HG03060 (cell line): ENCODE measurements at regions not wholly inside any gene's neighbourhood (a gene's known extent, or its start where the extent isn't known, plus 50 kb on each side); places are given as distances from the start of the nearest gene placed in this dataset.

Experiments
- ATAC-seq: cut with Tn5 transposase; IDR thresholded peaks from one replicate; pipeline ENCODE4 v1.9.1; 2021; ENCODE audit warnings: low read depth, moderate number of reproducible peaks; ENCODE audit not compliant: unreplicated experiment

GRCh38 chr22:47448231-47449223, 686.1 kb downstream of the TBC1D22A start:
- ATAC-seq, result no peak

DNA sequence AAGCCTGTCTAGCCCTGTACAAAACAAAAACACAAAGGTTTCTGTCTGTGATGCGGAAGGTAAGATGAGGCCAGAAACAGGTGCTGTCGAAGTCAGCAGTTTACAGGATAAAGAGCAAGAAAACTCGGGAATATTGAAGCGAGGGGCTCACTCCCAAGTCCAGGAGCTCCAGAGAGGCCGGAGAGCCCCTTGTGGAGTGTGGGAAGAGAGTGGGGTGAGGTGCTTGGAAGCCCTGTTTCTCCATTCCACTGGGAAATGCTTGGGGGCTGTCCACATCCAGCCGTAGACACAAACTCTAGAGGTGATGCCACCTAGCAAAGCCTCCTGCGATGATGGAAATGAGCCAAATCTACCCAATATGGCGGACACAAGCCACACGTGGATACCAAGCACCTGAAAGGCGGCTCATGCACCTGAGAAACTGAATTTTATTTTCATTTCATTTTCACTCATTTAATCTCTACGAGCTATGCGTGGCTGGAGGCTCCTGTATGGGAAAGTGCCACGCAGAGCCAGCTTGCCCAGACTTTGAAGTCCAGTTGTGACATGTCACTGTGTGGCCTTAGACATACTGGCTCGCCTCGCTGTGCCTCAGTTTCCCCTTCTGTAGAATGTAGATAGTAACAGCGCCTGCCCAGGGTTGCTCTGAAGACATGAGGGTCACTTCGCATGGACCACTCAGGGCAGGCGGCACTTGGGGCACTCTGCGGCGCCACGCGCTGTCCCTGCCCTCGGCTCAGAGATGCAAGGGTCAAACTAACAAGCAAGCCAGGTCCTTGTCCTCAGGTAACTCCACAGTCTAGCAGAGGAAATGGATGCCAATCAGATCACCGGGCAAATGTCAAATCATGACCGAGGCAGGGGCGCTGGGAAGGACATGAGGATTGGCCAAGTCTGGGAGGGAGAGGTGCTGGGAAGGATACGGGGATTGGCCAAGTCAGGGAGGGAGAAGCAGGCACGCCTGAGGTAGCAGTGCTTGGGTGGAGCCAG, 684.7 kb downstream of the TBC1D22A start:
- no peak for ATAC-seq

DNA sequence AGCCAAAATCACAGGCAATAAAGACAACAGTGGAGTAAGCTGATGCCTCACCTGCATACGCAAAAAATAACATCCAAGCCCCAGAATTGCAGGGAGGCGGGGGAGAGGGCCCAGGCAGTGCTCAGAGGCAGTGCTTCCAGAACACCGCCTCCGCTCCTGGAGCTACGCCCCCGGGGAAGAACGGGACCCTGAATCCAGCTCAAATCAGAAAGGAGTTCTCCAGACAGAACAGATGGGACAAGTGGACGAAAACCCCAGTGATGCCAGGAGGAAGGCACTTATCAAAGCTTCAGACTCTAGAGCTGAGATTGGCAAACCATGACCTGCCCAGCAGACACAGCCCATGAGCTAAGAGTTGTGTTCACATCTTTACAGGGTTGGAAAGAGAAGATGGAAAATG, 683.9 kb downstream of the TBC1D22A start:
- ATAC-seq, result no peak

DNA sequence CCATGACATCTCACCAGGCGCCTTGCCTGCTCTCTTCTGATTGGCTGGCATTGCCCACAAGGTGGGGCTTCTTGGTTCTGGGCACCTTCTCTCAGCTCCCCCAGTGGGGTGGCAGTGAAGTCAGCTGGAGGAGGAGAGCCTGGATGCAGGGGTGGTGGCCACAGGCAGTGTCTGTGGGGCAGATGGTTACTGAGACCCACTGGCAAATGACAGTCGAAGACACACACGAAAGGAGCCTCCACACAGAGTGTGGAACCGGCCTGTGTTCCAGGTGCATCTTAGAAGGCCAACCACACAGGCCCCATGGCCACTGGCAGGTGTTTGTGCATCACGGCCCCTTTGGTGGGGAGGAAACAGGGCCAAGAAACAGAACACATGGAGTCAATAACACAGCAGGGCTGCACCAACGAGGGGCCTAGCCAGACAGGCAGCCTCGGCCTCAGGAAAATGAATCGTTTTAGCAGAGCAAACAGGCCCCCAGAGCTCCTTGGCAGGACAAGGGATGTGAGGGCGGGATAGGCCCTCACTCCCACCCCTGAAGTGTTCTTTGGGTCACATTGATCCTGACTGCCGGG, 683.4 kb downstream of the TBC1D22A start:
- ATAC-seq, result no peak

DNA sequence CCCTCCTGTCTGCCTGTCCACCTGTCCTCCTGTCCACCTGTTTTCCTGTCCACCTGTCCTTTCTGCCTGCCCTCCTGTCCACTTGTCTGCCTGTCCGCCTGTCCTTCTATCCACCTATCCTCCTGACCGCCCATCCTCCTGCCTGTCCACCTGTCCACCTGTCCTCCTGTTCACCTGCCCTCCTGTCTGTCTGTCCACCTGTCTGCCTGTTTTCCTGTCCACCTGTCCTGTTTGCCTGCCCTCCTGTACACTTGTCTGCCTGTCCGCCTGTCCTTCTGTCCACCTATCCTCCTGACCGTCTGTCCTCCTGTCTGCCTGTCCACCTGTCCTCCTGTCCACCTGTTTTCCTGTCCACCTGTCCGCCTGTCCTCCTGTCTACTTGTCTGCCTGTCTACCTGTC, 682.8 kb downstream of the TBC1D22A start:
- ATAC-seq, result no peak

DNA sequence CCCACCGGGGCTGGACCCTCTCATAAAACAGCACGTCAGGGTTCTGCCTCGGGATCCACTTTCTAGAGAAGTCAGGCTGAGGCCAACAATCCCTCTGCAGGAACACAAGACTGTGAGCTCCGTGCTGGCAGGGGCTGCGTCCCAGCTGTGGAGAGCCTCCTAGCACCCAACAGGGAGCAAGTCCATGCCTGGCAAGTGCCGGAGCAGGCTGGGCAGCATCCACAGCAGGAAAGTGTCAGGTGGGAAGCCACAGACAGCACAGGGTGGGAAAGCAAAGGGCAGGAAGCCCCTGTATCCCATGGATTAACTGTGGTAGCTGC, 682.3 kb downstream of the TBC1D22A start:
- ATAC-seq, result no peak

- no peak for ATAC-seq
These were observed 681.6 kb downstream of the TBC1D22A start for GRCh38 chr22:47443836-47444745.

- ATAC-seq, result no peak
These were observed 680.4 kb downstream of the TBC1D22A start for GRCh38 chr22:47442821-47443220.

DNA sequence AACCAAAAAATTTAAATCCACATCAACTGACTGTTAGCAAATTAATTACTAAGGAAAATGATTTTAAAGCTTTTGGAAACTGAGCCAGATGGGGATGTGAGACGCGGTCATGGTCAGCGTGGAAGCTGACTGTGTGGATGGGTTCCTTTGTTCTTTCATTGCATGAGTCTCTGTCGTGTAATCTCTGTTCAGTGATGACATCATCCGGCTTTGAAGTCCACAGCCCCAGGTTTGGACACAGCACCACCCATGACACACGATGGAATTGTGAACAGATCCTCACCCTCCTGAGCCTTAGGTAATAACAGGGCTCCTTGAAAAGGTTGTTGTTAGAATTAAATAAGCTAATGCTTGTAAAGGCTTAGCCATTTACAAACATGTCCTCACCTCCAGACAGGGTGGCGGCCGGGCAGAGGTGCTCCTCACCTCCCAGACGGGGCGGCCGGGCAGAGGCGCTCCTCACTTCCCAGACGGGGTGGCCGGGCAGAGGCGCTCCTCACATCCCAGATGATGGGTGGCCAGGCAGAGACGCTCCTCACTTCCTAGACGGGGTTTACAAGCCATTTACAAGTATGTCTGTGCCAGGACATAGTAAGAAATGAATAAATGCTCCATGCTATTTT, 677.3 kb downstream of the TBC1D22A start:
- ATAC-seq, result no peak

- no peak for ATAC-seq
These were observed 675.2 kb downstream of the TBC1D22A start for GRCh38 chr22:47437636-47438035.

DNA sequence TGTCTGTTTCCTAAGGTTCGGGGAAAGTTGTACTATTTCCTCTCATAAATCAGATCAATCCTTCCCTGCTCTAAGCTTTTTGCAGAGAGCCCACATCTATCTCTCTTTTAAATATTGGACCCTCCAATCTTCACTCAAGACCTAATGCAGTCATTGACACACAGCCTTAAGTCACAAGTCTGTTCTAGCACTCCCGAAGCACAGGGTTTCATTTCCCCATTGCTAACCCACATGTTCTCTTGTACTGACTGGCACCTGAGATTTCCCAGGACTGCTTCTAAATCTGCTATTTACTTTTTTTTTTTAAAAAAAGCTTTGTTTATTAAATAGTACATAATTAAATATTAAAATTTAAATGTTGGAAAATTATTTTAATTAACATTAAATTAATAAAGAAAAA, 674.7 kb downstream of the TBC1D22A start:
- ATAC-seq, result no peak

GRCh38 chr22:47435826-47436225, 673.4 kb downstream of the TBC1D22A start:
- no peak for ATAC-seq

- ATAC-seq, result no peak
These were observed 672.7 kb downstream of the TBC1D22A start for GRCh38 chr22:47435204-47435487.

DNA sequence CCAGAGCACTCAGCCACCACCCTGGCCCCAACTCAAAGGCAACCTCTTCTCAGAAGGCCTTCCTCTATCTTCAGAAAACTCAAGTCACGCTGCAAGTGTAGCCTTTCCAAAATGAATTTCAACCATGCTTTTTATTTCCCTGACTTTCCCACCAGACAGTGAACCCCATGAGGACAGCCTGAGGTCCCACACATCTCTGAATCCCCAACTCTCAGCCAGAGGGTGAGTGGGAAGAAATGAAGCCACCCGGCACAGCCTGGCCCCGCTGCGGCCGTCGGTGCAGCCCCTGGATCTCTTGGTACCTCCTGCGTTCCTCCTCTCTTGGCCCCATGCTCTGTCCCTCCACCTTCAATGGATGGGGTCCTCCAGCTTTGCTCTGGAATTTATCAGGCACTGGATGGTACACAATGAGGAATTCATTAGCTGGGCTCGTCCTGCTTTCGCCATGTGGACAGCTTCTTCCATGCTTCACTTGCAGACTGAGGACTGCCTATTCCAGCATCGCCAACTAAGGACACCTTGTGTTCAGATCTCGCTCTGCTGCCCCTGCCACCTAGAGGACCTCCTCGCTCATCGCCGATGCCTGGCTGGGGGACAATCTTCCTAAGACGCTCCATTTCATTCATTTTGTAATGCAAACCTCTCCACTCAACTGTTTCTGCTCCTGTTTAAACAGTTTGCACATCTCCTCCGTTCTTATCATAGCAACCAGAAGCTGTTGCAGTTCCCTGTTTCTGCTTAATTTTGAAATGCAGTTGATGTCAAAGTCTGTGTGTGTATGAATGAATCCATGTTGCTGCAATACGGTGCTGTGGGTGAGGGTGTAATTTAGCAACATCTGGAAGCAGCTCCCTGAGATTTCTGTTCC, 672.1 kb downstream of the TBC1D22A start:
- no peak for ATAC-seq

- ATAC-seq, result no peak
These were observed 671.2 kb downstream of the TBC1D22A start for GRCh38 chr22:47433627-47434026.

DNA sequence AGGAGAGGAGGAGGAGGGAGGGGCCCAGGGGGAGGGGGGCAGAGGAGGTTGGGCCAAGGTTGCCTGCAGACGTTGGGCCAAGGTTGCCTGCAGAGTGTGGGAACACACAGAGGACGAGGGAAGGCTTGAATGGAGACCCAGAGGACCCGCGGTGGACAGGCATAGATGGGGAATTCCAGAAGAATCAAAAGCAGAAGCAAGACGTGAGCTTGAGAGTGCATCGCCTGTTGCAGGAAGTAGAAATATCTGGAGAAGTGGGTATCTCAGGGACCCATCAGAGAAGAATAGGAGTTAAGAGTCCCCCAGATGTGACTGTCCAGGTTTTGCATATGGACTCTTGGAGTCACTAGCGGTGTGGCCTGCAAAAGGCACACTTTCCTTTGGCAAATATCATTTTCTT, 670.2 kb downstream of the TBC1D22A start:
- no peak for ATAC-seq

DNA sequence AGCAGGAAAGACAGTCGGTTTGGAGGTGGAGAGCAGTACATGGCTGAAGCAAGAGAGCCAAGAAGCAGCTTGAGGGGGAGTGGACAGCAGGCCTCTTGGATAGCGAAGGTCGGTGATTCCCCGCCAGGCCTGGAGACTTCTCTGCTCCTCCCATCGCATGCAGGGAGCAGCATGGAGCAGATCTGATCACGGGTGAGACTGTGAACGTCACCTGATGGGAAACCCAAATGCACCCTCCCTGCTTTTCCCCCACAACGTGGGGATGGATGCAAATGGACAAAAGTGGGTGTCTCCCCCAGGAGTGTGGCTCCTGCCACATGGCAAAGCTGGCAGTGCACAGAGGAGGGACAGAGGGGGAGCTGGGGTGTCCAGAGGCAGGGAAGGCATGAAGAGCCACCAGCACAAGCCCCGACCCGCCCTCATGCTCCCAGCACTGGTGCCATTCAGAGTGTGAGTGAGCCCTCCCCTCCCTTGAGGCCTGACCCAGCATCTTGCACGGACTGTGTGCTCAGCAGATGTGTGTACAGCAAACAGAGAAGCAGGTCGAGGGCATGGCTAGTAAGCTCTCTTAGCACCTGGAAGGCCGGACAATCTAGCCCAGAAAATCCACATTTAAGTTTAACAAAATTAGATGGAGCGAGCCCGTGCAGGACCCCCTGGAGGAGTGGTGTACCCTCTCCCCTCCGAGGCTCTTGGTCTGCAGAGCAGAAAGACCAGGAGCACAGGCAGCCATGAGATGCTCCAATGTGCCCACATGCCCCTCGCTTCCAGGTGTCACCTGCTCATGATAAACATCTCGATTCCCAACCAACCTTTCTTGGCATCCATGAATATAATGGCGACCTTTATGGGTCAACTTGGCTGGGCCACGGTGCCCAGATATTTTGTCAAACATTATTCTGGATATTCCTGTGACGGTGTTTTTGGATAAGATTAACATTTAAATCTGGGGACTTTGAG, 661.7 kb downstream of the TBC1D22A start:
- ATAC-seq, result no peak

DNA sequence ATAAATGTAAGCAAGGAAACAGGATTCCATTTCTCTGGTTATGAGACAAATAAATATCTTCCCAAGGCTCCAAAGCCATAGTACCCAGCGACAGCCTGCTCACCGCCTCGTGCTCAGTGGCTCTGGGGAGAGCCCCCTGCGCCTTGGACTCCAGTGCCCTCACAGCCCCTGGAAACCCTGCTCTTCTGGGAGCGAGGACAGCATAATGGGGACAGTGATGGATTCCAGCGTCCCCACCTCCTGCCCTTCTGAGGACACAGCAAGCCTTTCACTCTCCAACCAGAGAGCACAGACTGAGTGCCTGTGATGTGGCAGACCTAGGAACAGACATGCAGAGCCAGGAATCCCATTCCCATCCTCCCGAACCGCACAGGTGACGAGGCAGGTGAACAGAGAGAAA, 660.8 kb downstream of the TBC1D22A start:
- ATAC-seq, result no peak
